H9 (cell line): ENCODE measurements at regions not wholly inside any gene's neighbourhood (a gene's known extent, or its start where the extent isn't known, plus 50 kb on each side); places are given as distances from the start of the nearest gene placed in this dataset.

ENCODE experiments used
- DNase-seq: peaks from one replicate; pipeline ENCODE4 v3.0.0-alpha.2; 2017
- H2AFZ ChIP-seq: one replicate; pipeline ENCODE4 v1.6.1; 2013; ENCODE audit warnings: mild to moderate bottlenecking, low read length, control low read depth, moderate library complexity
- H2AK5ac ChIP-seq: 2 replicates; pipeline ENCODE4 v1.6.1; 2013; ENCODE audit warnings: low read length, control low read depth, mixed read lengths; ENCODE audit not compliant: insufficient read length
- H2BK120ac ChIP-seq: one replicate; pipeline ENCODE4 v1.6.1; 2013; ENCODE audit warnings: low read depth, mild to moderate bottlenecking, low read length, control low read depth, inconsistent platforms; ENCODE audit not compliant: poor library complexity, severe bottlenecking
- H2BK12ac ChIP-seq: 2 replicates; pipeline ENCODE4 v1.6.1; 2013; ENCODE audit warnings: low read length, control low read depth, mixed read lengths, low read depth; ENCODE audit not compliant: insufficient read length
- H2BK15ac ChIP-seq: 2 replicates; pipeline ENCODE4 v1.6.1; 2013; ENCODE audit warnings: low read depth, low read length, control low read depth
- H2BK20ac ChIP-seq: one replicate; pipeline ENCODE4 v1.6.1; 2013; ENCODE audit warnings: low read depth, mild to moderate bottlenecking, low read length, control low read depth, inconsistent platforms; ENCODE audit not compliant: poor library complexity, severe bottlenecking
- H2BK5ac ChIP-seq: 2 replicates; pipeline ENCODE4 v1.6.1; 2013; ENCODE audit warnings: low read length, control low read depth, mixed read lengths; ENCODE audit not compliant: insufficient read length
- H3K14ac ChIP-seq: 2 replicates; pipeline ENCODE4 v1.6.1; 2013; ENCODE audit warnings: low read length, control low read depth; ENCODE audit not compliant: insufficient read depth
- H3K18ac ChIP-seq: 2 replicates; pipeline ENCODE4 v1.6.1; 2013; ENCODE audit warnings: low read depth, mild to moderate bottlenecking, mixed read lengths, low read length, control low read depth; ENCODE audit not compliant: insufficient read length
- H3K23ac ChIP-seq: 2 replicates; pipeline ENCODE4 v1.6.1; 2013; ENCODE audit warnings: low read length, control low read depth, mixed read lengths, low read depth; ENCODE audit not compliant: insufficient read length
- H3K23me2 ChIP-seq: 2 replicates; pipeline ENCODE4 v1.6.1; 2013; ENCODE audit warnings: low read depth, mild to moderate bottlenecking, mixed read lengths, low read length, control low read depth; ENCODE audit not compliant: insufficient read length, poor library complexity, severe bottlenecking
- H3K27ac ChIP-seq: 2 replicates; pipeline ENCODE4 v1.5.1; 2013; ENCODE audit warnings: low read length, control low read depth, mixed read lengths, low read depth; ENCODE audit not compliant: insufficient read length
- H3K27me3 ChIP-seq: 2 replicates; pipeline ENCODE4 v1.6.1; 2013; ENCODE audit warnings: low read length, control low read depth, inconsistent platforms; ENCODE audit not compliant: insufficient read depth
- H3K4ac ChIP-seq: 2 replicates; pipeline ENCODE4 v1.6.1; 2013; ENCODE audit warnings: low read depth, mild to moderate bottlenecking, control low read depth, inconsistent platforms, low read length, moderate library complexity
- H3K4me1 ChIP-seq: 2 replicates; pipeline ENCODE4 v1.6.1; 2013; ENCODE audit warnings: low read length, control low read depth, inconsistent platforms; ENCODE audit not compliant: insufficient read depth
- H3K4me2 ChIP-seq: 2 replicates; pipeline ENCODE4 v1.6.1; 2013; ENCODE audit warnings: low read length, control low read depth, mixed read lengths; ENCODE audit not compliant: insufficient read length, insufficient read depth
- H3K56ac ChIP-seq: 2 replicates; pipeline ENCODE4 v1.6.1; 2013; ENCODE audit warnings: low read depth, mild to moderate bottlenecking, mixed read lengths, low read length, control low read depth; ENCODE audit not compliant: insufficient read length
- H3K79me1 ChIP-seq: 2 replicates; pipeline ENCODE4 v1.6.1; 2013; ENCODE audit warnings: low read depth, mild to moderate bottlenecking, moderate library complexity, low read length, control low read depth, inconsistent platforms; ENCODE audit not compliant: insufficient read depth, poor library complexity, severe bottlenecking
- H3K79me2 ChIP-seq: 2 replicates; pipeline ENCODE4 v1.6.1; 2013; ENCODE audit warnings: low read length, control low read depth, inconsistent platforms; ENCODE audit not compliant: insufficient read depth
- H3K9ac ChIP-seq: 2 replicates; pipeline ENCODE4 v1.6.1; 2013; ENCODE audit warnings: low read length, control low read depth, mixed read lengths; ENCODE audit not compliant: insufficient read length; ENCODE audit errors: extremely low read depth
- H3K9me3 ChIP-seq: one replicate; pipeline ENCODE4 v1.6.1; 2013; ENCODE audit warnings: low read depth, low read length, inconsistent platforms; ENCODE audit not compliant: control insufficient read depth
- H3T11ph ChIP-seq: one replicate; pipeline ENCODE4 v1.6.1; 2013; ENCODE audit warnings: mild to moderate bottlenecking, low read length, control low read depth, inconsistent platforms
- H4K20me1 ChIP-seq: one replicate; pipeline ENCODE4 v1.6.1; 2013; ENCODE audit not compliant: control insufficient read depth, insufficient read length, insufficient read depth
- H4K5ac ChIP-seq: 2 replicates; pipeline ENCODE4 v1.6.1; 2013; ENCODE audit warnings: low read depth, mild to moderate bottlenecking, mixed read lengths, low read length, control low read depth; ENCODE audit not compliant: insufficient read length
- H4K8ac ChIP-seq: replicated peaks from 2 replicates; pipeline ENCODE4 v1.6.1; 2013; ENCODE audit warnings: low read length, control low read depth, mixed read lengths, low read depth; ENCODE audit not compliant: insufficient read length
- H4K91ac ChIP-seq: 2 replicates; pipeline ENCODE4 v1.6.1; 2013; ENCODE audit warnings: low read depth, mild to moderate bottlenecking, moderate library complexity, mixed read lengths, low read length, control low read depth; ENCODE audit not compliant: insufficient read length
- H3K27ac Mint-ChIP-seq, 3 experiments: 2 replicates in 2 of 3; 3 replicates in 1 of 3; pipeline ENCODE4 v1.8.0; 2020 to 2021; ENCODE audit warnings: mixed read lengths in 3 of 3, mild to moderate bottlenecking in 1 of 3, moderate library complexity in 1 of 3
- H3K27me3 Mint-ChIP-seq: 2 replicates; pipeline ENCODE4 v1.8.0; 2021; ENCODE audit warnings: low read depth, mild to moderate bottlenecking, moderate library complexity, mixed read lengths
- H3K36me3 Mint-ChIP-seq, 3 experiments: 2 replicates in 2 of 3; 3 replicates in 1 of 3; pipeline ENCODE4 v1.8.0; 2020 to 2021; ENCODE audit warnings: low read depth in 3 of 3, mixed read lengths in 3 of 3; ENCODE audit not compliant: insufficient read depth in 1 of 3
- H3K4me1 Mint-ChIP-seq, 2 experiments: 2 replicates each; pipeline ENCODE4 v1.8.0; 2020; ENCODE audit warnings: mixed read lengths in 2 of 2
- H3K4me3 Mint-ChIP-seq, 2 experiments: 2 replicates in 1 of 2; 3 replicates in 1 of 2; pipeline ENCODE4 v1.8.0; 2020 to 2021; ENCODE audit warnings: mild to moderate bottlenecking in 2 of 2, mixed read lengths in 2 of 2, moderate library complexity in 1 of 2
- H3K9me3 Mint-ChIP-seq, 2 experiments: 2 replicates in 1 of 2; 3 replicates in 1 of 2; pipeline ENCODE4 v1.8.0; 2020; ENCODE audit warnings: mild to moderate bottlenecking in 2 of 2, mixed read lengths in 2 of 2, moderate library complexity in 1 of 2
- CTCF ChIP-seq: fragments of 200-600 bp; sonication (generic); conservative IDR thresholded peaks from 3 replicates; pipeline ENCODE4 v1.8.0; 2021; ENCODE audit warnings: antibody characterized with exemption, mild to moderate bottlenecking
- WGBS: extraction: QIAGEN DNeasy Blood & Tissue Kit; methylation state at CpG from one replicate; pipeline ENCODE4 v1.1.7; 2013; ENCODE audit warnings: missing lambda C conversion rate, low lambda C conversion rate, mixed read lengths; ENCODE audit not compliant: insufficient read length; ENCODE audit errors: extremely low coverage; 5-methylcytosine and 5-hydroxymethylcytosine counted together

DNA sequence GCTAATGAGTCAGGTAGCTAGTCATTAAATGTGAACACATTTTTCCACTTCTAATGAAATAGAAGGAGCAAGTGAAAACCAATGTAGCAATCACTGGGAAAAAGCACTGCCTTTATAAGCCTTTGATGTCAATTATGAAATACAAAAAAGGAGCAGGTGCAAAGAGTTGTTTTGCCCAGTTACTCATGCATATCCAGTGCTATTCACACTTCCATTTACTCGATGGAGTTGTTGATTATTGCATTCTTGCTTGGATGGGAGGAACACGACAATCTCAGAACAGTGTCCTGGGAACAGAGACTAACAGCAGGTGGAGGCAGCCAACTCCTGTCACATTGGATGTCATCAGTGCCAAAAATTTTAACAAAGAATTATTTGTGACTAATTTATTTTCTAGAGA is 372.5 kb downstream of the CBLN2 start:
- no peak overlapping the region for H2BK5ac ChIP-seq
- no peak for DNase-seq
- no peak overlapping the region for H3K56ac ChIP-seq
- H2BK120ac ChIP-seq = no peak overlapping the region
- H2BK12ac ChIP-seq = no peak overlapping the region
- H3K79me1 ChIP-seq = no peaks in the 10 kb centered on the region
- Mint-ChIP-seq H3K27me3 (no peaks in the 10 kb centered on the region), H3K4me3 (no peak overlapping the region), H3K36me3 (peaks cover 0 to 2% (median under 1%) of the 10 kb centered on the region in 3 experiments; a peak in 3 of 7 replicates), H3K4me1 (no peaks in the 10 kb centered on the region), H3K9me3 (peaks cover 3 to 7% of the 10 kb centered on the region in 2 experiments; a peak in 2 of 5 replicates), H3K27ac (no peak overlapping the region)
- no peaks in the 10 kb centered on the region for H3K23me2 ChIP-seq
- no peak overlapping the region for H2BK20ac ChIP-seq
- H3K23ac ChIP-seq = no peak overlapping the region
- H3K27me3 ChIP-seq = no peaks in the 10 kb centered on the region
- H2AK5ac ChIP-seq = no peak overlapping the region
- no peak overlapping the region for H2AFZ ChIP-seq
- no peaks in the 10 kb centered on the region for H4K20me1 ChIP-seq
- H3K4me1 ChIP-seq = no peaks in the 10 kb centered on the region
- TF ChIP-seq CTCF = no peak
- H2BK15ac ChIP-seq = no peak overlapping the region
- no peak overlapping the region for H3K4ac ChIP-seq
- H4K91ac ChIP-seq = no peak overlapping the region
- no peak overlapping the region for H3K18ac ChIP-seq
- no peaks in the 10 kb centered on the region for H3K9me3 ChIP-seq
- whole genome bisulfite sequencing = no CpG with 5 or more reads among the region's 2 CpGs
- no peak overlapping the region for H3K9ac ChIP-seq
- H3K14ac ChIP-seq = no peak overlapping the region
- H3K27ac ChIP-seq = no peak overlapping the region
- no peak overlapping the region for H4K5ac ChIP-seq
- H3T11ph ChIP-seq = no peak overlapping the region
- H4K8ac ChIP-seq = no peak overlapping the region
- no peak overlapping the region for H3K4me2 ChIP-seq
- no peaks in the 10 kb centered on the region for H3K79me2 ChIP-seq
